ENCODE measurements at regions not wholly inside any gene's neighbourhood (a gene's known extent, or its start where the extent isn't known, plus 50 kb on each side); places are given as distances from the start of the nearest gene placed in this dataset.

DNA sequence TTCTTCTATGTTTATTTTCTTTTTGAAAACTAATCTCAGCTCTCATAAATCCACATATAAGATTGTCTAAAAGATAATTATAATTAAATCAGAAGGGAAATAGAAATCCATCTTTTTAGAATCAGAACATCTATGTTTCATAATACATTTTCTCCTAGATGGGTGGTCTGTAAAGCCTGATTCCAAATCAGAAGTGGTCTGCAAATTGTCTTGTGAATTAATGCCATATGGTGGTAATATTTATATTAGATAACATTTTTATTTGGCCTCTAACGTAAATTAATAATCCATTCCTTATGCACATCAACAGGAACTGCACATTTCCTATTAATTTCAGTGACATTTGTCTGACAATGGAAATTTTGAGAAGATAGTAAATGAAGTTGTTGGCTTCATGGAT, 52.8 kb upstream of the TBC1D5 start:
- Mint-ChIP-seq H3K4me1 (ENCODE audit: low read depth) (no peaks in the 10 kb centered on the region), H3K9me3 (ENCODE audit: low read depth) (peaks cover 16% of the 10 kb centered on the region), H3K27me3 (ENCODE audit: low read depth) (no peaks in the 10 kb centered on the region), H3K4me3 (ENCODE audit: unreplicated experiment) (no peak overlapping the region), H3K36me3 (ENCODE audit: low read depth) (peaks cover 7% of the 10 kb centered on the region), H3K27ac (ENCODE audit: unreplicated experiment) (no peak overlapping the region)
- TF ChIP-seq, protein P1, sequence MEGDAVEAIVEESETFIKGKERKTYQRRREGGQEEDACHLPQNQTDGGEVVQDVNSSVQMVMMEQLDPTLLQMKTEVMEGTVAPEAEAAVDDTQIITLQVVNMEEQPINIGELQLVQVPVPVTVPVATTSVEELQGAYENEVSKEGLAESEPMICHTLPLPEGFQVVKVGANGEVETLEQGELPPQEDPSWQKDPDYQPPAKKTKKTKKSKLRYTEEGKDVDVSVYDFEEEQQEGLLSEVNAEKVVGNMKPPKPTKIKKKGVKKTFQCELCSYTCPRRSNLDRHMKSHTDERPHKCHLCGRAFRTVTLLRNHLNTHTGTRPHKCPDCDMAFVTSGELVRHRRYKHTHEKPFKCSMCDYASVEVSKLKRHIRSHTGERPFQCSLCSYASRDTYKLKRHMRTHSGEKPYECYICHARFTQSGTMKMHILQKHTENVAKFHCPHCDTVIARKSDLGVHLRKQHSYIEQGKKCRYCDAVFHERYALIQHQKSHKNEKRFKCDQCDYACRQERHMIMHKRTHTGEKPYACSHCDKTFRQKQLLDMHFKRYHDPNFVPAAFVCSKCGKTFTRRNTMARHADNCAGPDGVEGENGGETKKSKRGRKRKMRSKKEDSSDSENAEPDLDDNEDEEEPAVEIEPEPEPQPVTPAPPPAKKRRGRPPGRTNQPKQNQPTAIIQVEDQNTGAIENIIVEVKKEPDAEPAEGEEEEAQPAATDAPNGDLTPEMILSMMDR (IDR thresholded peaks at IDR 0.05): no peak
- DNase-seq (ENCODE audit: low spot score): no peak

DNA sequence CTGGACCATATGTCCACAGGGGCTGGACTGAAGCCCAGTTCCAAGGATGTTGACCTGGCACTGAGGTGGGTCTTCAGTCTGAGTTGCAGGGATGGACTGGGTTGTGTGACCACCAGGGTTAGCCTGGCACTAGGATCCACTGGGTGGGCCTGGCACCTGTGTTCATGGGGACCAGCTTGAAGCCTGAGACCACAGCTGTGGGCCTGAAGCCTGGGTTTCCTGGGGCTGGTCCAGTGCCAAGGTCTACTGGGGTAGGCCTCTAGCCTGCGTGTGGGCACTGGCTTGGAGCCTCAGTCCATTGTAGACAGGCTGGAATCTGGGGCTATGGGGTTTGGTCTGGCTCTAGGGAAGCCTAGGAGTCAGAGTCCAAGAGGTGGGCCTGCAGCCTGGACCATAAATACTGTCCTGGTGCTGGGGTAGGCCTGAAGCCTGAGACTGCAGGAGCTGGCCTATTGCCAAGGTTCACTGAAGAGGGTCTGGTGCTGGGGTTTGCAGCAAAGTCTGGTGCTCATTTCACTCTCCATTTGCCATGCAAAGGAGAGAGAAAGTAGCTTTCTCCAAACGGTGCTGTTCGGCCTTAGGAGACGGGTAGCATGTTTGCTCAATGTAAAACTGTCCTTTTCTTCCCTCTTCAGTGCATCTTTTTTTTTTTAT, 51.2 kb upstream of the TBC1D5 start:
- TF ChIP-seq, protein P1 (IDR thresholded peaks at IDR 0.05): no peak
- Mint-ChIP-seq H3K4me3 (ENCODE audit: unreplicated experiment) (no peak overlapping the region), H3K36me3 (ENCODE audit: low read depth) (peaks cover 7% of the 10 kb centered on the region), H3K4me1 (ENCODE audit: low read depth) (no peaks in the 10 kb centered on the region), H3K27me3 (ENCODE audit: low read depth) (no peaks in the 10 kb centered on the region), H3K9me3 (ENCODE audit: low read depth) (peaks cover 14% of the 10 kb centered on the region), H3K27ac (ENCODE audit: unreplicated experiment) (no peak overlapping the region)
- no peak for DNase-seq (ENCODE audit: low spot score)

Data from chondrocyte (in vitro differentiated cells).